Activated CD8-positive, alpha-beta T cell treated with anti-CD3 and anti-CD28 coated beads, Interleukin-2, amount 10 ng/mL, durations not matched to agents 7 days and 5 days (primary cell): ENCODE measurements at regions not wholly inside any gene's neighbourhood (a gene's known extent, or its start where the extent isn't known, plus 50 kb on each side); places are given as distances from the start of the nearest gene placed in this dataset.

ENCODE experiments used
- ATAC-seq: fragments of 150-1000 bp; cut with Tn5 transposase; one replicate; pipeline ENCODE4 v1.10.0; 2021; ENCODE audit warnings: moderate library complexity
- CTCF ChIA-PET: fragments of 350-600 bp; sonication (Branson Sonifier 250); formaldehyde crosslinking; loops from one replicate; lab custom pipeline; 2021; ENCODE audit warnings: antibody characterized with exemption; lab: Charles Lee
- POLR2A ChIA-PET: fragments of 350-600 bp; sonication (Branson Sonifier 250); formaldehyde crosslinking; loops from one replicate; lab custom pipeline; 2021; ENCODE audit warnings: antibody characterized with exemption; lab: Charles Lee
- DNase-seq: peaks from one replicate; pipeline ENCODE4 v3.0.0-alpha.2; 2020
- H3K27ac Mint-ChIP-seq: one replicate; pipeline ENCODE4 v1.8.0; 2021; ENCODE audit warnings: mild to moderate bottlenecking, mixed read lengths
- H3K27me3 Mint-ChIP-seq: one replicate; pipeline ENCODE4 v1.8.0; 2021; ENCODE audit warnings: low read depth, mixed read lengths
- H3K36me3 Mint-ChIP-seq: one replicate; pipeline ENCODE4 v1.8.0; 2021; ENCODE audit warnings: low read depth, mixed read lengths
- H3K4me1 Mint-ChIP-seq: one replicate; pipeline ENCODE4 v1.8.0; 2021; ENCODE audit warnings: low read depth, mixed read lengths
- H3K4me3 Mint-ChIP-seq: one replicate; pipeline ENCODE4 v1.8.0; 2021; ENCODE audit warnings: mild to moderate bottlenecking, mixed read lengths
- H3K9me3 Mint-ChIP-seq: one replicate; pipeline ENCODE4 v1.8.0; 2022; ENCODE audit warnings: mixed read lengths; ENCODE audit not compliant: insufficient read depth

- Mint-ChIP-seq H3K4me1 (no peaks in the 10 kb centered on the region), H3K36me3 (no peaks in the 10 kb centered on the region), H3K4me3 (no peak overlapping the region), H3K27ac (no peak overlapping the region), H3K27me3 (peaks cover 13% of the 10 kb centered on the region), H3K9me3 (no peaks in the 10 kb centered on the region)
- CTCF ChIA-PET, result interaction anchor here (0.6 kb wide), 1 partner anchor 318 kb away, joined by 3 read pairs; no protein-coding TSS in a partner anchor
- DNase-seq (no peak), ATAC-seq (no peak)
- POLR2A ChIA-PET, result no interaction called here
Measured at GRCh38 chr6:15872241-15873103, 209.6 kb upstream of the DTNBP1 start.

DNA sequence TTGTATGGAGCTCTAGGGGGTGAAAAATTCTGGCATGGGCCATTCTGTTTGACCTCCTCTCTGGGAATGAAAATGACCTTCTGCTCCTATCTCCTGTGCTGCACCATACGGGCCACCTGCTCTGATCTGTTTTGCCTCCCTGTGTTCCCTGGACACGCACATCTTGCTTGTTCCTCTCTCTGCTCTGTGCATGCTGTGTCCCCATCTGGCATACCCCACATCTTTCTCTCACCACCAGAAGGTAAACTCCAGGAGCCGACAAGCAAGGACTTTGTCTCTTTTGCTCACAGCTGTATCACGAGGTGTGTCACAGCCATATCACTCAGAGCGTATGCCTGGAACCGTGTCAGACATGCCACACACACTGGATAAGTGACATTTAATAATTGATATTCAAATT is 208.4 kb upstream of the DTNBP1 start:
- no peaks in the 10 kb centered on the region for H3K4me1 Mint-ChIP-seq
- no peak for ATAC-seq
- CTCF ChIA-PET, result no interaction called here
- no peak overlapping the region for H3K4me3 Mint-ChIP-seq
- POLR2A ChIA-PET, result no interaction called here
- H3K27ac Mint-ChIP-seq, result no peak overlapping the region
- DNase-seq, result no peak
- no peaks in the 10 kb centered on the region for H3K9me3 Mint-ChIP-seq
- peaks cover 13% of the 10 kb centered on the region for H3K27me3 Mint-ChIP-seq
- no peaks in the 10 kb centered on the region for H3K36me3 Mint-ChIP-seq

DNA sequence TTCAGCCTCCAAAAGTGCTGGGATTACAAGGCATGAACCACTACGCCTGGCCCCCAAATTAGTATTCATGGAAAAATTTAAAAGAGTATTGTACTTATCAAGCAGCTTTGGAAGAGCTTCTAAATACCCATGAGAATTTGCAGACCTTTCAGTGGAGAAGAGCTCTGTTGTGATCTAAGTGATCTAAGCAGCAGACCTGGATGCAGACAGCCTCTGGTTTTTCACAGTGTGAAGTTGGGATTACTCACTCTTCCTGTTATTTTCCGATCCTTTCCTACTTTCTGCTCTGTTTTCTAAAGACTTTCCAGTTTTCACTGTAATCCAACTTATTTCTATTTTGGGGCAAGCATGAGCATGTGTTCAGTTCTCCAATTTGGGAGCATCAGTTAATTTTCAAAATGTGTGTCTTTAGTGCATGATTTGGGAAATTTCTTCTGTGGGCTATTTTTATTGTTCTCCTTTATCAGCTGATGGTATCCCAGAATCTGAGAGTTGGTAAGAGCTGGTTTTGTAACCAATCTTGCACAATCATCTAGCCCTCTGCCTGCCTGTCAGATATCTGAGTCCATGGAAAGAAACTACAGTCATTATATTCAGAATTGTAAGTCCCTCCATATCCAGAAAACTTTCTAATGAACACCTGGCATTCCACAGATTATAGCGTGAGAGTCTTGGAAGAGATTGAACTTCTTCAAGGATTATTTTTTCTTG is 207.7 kb upstream of the DTNBP1 start:
- H3K4me3 Mint-ChIP-seq, result no peak overlapping the region
- ATAC-seq (no peak), DNase-seq (no peak)
- no peaks in the 10 kb centered on the region for H3K9me3 Mint-ChIP-seq
- ChIA-PET POLR2A (no interaction called here), CTCF (no interaction called here)
- H3K4me1 Mint-ChIP-seq, result no peaks in the 10 kb centered on the region
- no peak overlapping the region for H3K27ac Mint-ChIP-seq
- H3K36me3 Mint-ChIP-seq, result no peaks in the 10 kb centered on the region
- peaks cover 13% of the 10 kb centered on the region for H3K27me3 Mint-ChIP-seq

- no peaks in the 10 kb centered on the region for H3K36me3 Mint-ChIP-seq
Measured at GRCh38 chr6:15864708-15865062, 201.9 kb upstream of the DTNBP1 start.

GRCh38 chr6:15864038-15864707 is 201.3 kb upstream of the DTNBP1 start:
- no peak overlapping the region for H3K4me3 Mint-ChIP-seq
- ChIA-PET CTCF (no interaction called here), POLR2A (no interaction called here)
- H3K27ac Mint-ChIP-seq, result no peak overlapping the region
- no peaks in the 10 kb centered on the region for H3K9me3 Mint-ChIP-seq
- H3K27me3 Mint-ChIP-seq, result peaks cover 5% of the 10 kb centered on the region
- DNase-seq, result no peak
- ATAC-seq, result no peak
- no peaks in the 10 kb centered on the region for H3K36me3 Mint-ChIP-seq
- H3K4me1 Mint-ChIP-seq, result no peaks in the 10 kb centered on the region

More at GRCh38 chr6:15864708-15865062, 201.9 kb upstream of the DTNBP1 start:
- ChIA-PET CTCF (no interaction called here), POLR2A (no interaction called here)
- Mint-ChIP-seq H3K9me3 (no peaks in the 10 kb centered on the region), H3K4me3 (no peak overlapping the region), H3K4me1 (no peaks in the 10 kb centered on the region), H3K27ac (no peak overlapping the region), H3K27me3 (peaks cover 5% of the 10 kb centered on the region)
- ATAC-seq, result no peak
- no peak for DNase-seq

DNA sequence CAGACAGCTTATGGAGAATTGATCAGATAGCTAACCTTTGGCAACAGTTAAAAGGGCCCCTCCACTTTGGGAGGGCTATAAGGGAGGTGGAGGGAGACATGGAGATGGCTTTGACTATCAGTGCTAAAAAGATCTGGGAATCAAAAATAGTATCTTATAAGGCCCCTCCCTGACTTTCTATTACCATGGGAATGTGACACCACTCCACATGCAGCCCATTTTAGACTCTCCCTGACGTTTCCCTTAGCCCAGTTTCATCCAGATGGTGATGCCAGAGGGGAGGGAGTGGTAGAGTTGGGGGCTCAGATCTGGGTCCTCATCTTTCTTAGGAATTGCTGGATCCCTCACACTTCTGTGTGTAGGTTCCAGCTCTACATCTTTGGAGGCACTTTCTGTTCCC is 200.0 kb upstream of the DTNBP1 start:
- H3K4me3 Mint-ChIP-seq, result no peak overlapping the region
- POLR2A ChIA-PET, result no interaction called here

GRCh38 chr6:15861486-15861885 is 198.7 kb upstream of the DTNBP1 start:
- no peaks in the 10 kb centered on the region for H3K9me3 Mint-ChIP-seq
- DNase-seq (no peak), ATAC-seq (no peak)
- H3K27ac Mint-ChIP-seq, result no peak overlapping the region
- no peaks in the 10 kb centered on the region for H3K36me3 Mint-ChIP-seq
- H3K4me3 Mint-ChIP-seq, result no peak overlapping the region
- H3K4me1 Mint-ChIP-seq, result no peaks in the 10 kb centered on the region
- POLR2A ChIA-PET, result no interaction called here
- CTCF ChIA-PET, result no interaction called here
- H3K27me3 Mint-ChIP-seq, result peaks cover 8% of the 10 kb centered on the region

More for the DNA sequence above, 200.0 kb upstream of the DTNBP1 start:
- ATAC-seq, result no peak
- no peak for DNase-seq
- H3K27me3 Mint-ChIP-seq, result peaks cover 8% of the 10 kb centered on the region
- no peak overlapping the region for H3K27ac Mint-ChIP-seq
- no peaks in the 10 kb centered on the region for H3K4me1 Mint-ChIP-seq
- no peaks in the 10 kb centered on the region for H3K36me3 Mint-ChIP-seq
- no peaks in the 10 kb centered on the region for H3K9me3 Mint-ChIP-seq
- CTCF ChIA-PET, result no interaction called here

DNA sequence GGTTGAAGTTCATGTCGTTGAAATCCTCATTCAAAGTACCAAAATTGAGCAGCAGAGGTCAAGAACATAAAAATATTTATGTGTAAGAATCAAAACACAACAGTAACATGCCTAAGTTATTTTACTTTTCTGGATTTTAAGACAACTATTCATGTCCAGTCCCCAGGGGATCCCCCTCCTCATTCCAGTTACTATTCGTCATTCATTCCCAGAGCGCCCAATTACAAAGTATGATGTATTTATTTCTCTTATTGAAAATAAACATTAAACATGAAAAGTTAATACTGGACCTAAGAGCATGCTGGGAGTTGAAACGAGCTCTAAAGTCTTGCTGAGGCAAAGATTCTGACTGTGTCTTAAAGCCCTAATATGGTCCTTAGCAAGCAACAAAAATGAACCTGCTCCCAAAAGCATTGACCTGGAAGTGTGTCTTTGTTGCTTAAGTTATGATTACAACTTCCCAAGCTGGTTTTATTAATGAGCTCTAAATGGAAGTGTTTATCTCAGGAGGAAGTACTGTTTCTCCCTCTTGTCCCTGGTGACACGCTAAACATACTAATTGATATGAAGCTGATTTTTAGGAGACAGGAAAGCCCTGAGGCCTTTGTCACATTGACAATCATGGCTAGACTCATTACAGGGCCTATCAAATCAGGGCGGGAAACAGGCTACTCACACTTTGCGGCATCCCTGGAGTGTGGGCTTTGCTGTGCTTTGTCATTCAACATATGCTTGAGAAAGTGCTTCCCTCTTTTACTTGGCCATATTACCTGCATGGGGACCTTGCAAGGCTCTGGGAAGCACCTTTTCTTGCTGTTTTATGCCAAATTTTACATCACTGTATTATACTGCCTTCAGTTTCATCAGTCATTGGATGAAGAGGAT is 192.2 kb upstream of the DTNBP1 start:
- ChIA-PET POLR2A (no interaction called here), CTCF (no interaction called here)
- no peak overlapping the region for H3K27ac Mint-ChIP-seq

GRCh38 chr6:15854378-15854777 is 191.6 kb upstream of the DTNBP1 start:
- Mint-ChIP-seq H3K4me1 (no peaks in the 10 kb centered on the region), H3K27me3 (peaks cover 4% of the 10 kb centered on the region), H3K36me3 (no peaks in the 10 kb centered on the region), H3K27ac (no peak overlapping the region), H3K9me3 (peaks cover 1% of the 10 kb centered on the region), H3K4me3 (no peak overlapping the region)
- ATAC-seq, result no peak
- DNase-seq, result no peak
- ChIA-PET POLR2A (no interaction called here), CTCF (no interaction called here)

More for the DNA sequence above, 192.2 kb upstream of the DTNBP1 start:
- H3K4me1 Mint-ChIP-seq, result no peaks in the 10 kb centered on the region
- H3K36me3 Mint-ChIP-seq, result no peaks in the 10 kb centered on the region
- H3K9me3 Mint-ChIP-seq, result no peaks in the 10 kb centered on the region
- DNase-seq (no peak), ATAC-seq (no peak)
- no peak overlapping the region for H3K4me3 Mint-ChIP-seq
- peaks cover 4% of the 10 kb centered on the region for H3K27me3 Mint-ChIP-seq

DNA sequence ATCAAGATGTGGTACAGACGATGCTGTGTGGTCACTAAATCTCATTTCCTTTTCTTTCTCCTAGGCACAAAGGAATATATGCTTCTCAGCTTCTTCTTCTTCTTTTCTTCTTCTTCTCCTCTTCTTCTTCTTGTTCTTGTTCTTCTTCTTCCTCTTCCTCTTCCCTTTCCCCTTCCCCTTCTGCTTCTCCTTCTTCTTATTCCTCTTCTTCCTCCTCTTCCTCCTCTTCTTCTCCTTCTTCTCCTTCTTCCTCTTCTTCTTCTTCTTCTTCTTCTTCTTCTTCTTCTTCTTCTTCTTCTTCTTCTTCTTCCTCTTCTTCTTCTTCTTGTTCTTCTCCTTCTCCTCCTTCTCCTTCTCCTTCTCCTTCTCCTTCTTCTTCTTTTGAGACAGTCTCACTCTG is 190.4 kb upstream of the DTNBP1 start:
- Mint-ChIP-seq H3K27me3 (peaks cover 4% of the 10 kb centered on the region), H3K4me1 (no peaks in the 10 kb centered on the region), H3K27ac (no peak overlapping the region), H3K9me3 (peaks cover 3% of the 10 kb centered on the region), H3K4me3 (no peak overlapping the region), H3K36me3 (no peaks in the 10 kb centered on the region)
- POLR2A ChIA-PET, result no interaction called here
- CTCF ChIA-PET, result no interaction called here
- DNase-seq (no peak), ATAC-seq (no peak)

DNA sequence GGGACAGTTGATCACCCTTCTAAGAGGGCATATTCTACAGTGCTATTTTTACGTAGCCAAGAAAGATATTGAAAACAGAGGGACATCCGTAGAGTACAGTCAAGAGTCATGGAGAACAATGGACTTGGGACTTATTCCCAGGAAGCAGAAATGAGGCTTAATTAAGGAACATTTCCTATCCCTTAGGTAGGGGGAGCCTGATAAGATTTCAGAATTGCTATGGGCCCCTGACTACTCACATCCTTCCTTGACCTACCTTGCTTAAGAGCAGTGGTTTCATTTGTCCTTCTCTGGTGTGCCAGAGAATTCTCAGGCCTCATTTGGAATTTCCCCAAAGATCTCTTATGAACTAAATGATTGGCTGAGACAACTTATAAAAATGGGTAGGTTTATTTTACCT is 189.5 kb upstream of the DTNBP1 start:
- no peak for DNase-seq
- Mint-ChIP-seq H3K27ac (no peak overlapping the region), H3K36me3 (no peaks in the 10 kb centered on the region), H3K4me3 (no peak overlapping the region), H3K4me1 (no peaks in the 10 kb centered on the region), H3K9me3 (peaks cover 3% of the 10 kb centered on the region), H3K27me3 (no peaks in the 10 kb centered on the region)
- POLR2A ChIA-PET, result no interaction called here
- CTCF ChIA-PET, result interaction anchor here (0.7 kb wide), 1 partner anchor 237 kb away, joined by 3 read pairs; no protein-coding TSS in a partner anchor
- ATAC-seq, result no peak
